Suprapubic skin (tissue), 4 donors: ENCODE measurements at regions not wholly inside any gene's neighbourhood (a gene's known extent, or its start where the extent isn't known, plus 50 kb on each side); places are given as distances from the start of the nearest gene placed in this dataset.

Experiments
- DNase-seq, 2 donors: peaks; one replicate each; pipeline ENCODE4 v3.0.0-alpha.2; 2019; ENCODE audit warnings: low spot score in 2 of 2
- H3K27ac ChIP-seq: fragments of 200-600 bp; sonication (generic); one replicate; pipeline ENCODE4 v1.5.1; 2019
- H3K27me3 ChIP-seq: fragments of 200-600 bp; sonication (generic); one replicate; pipeline ENCODE4 v1.5.1; 2019
- H3K36me3 ChIP-seq: fragments of 200-600 bp; sonication (generic); one replicate; pipeline ENCODE4 v1.5.1; 2019
- H3K4me1 ChIP-seq: fragments of 200-600 bp; sonication (generic); one replicate; pipeline ENCODE4 v1.5.1; 2019
- H3K4me3 ChIP-seq: fragments of 200-600 bp; sonication (generic); one replicate; pipeline ENCODE4 v1.5.1; 2019; ENCODE audit warnings: mild to moderate bottlenecking
- H3K9me3 ChIP-seq: fragments of 200-600 bp; sonication (generic); one replicate; pipeline ENCODE4 v1.5.1; 2019
- EP300 ChIP-seq: sonication (generic); formaldehyde crosslinking; IDR thresholded peaks from one replicate; pipeline ENCODE4 v1.6.1; 2017; ENCODE audit warnings: antibody characterized with exemption
- POLR2A ChIP-seq, 2 donors: fragments of 450-650 bp; IDR thresholded peaks; one replicate each; pipeline ENCODE4 v1.6.1; 2017; ENCODE audit warnings: antibody characterized with exemption in 2 of 2, mild to moderate bottlenecking in 2 of 2, moderate library complexity in 2 of 2
- POLR2AphosphoS5 ChIP-seq, 3 donors: sonication (generic); formaldehyde crosslinking; IDR thresholded peaks; one replicate each; pipeline ENCODE4 v1.6.1; 2017; ENCODE audit warnings: antibody characterized with exemption in 3 of 3
- WGBS: methylation state at CpG from one replicate; pipeline ENCODE4 v1.1.5; 2018; 5-methylcytosine and 5-hydroxymethylcytosine counted together
- TF ChIP-seq, protein P1 (sequence below), 2 donors: fragments of 200-600 bp in 1 of 2; fragments of 450-650 bp in 1 of 2; sonication (generic) in 1 of 2; IDR thresholded peaks; one replicate each; pipeline ENCODE4 v1.5.1; 2016 to 2019; ENCODE audit warnings: antibody characterized with exemption in 2 of 2, mild to moderate bottlenecking in 1 of 2, moderate library complexity in 1 of 2

DNA sequence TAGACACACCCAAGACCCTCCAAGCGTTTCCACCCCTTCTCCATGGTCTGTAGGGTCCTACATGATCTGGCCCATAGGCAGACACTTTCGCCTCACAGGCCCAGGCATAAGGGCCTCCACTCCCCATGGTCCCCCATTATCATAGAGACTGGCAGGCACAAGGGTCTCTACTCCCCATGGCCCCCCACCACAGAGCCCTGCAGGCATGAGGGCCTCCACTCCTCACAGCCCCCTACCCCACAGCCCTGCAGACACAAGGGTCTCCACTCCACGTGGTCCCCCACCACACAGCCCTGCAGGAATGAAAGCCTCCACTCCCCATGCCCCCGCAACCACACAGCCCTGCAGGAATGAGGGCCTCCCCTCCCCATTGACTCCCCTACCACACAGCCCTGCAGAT lies 159.7 kb upstream of the AGAP1 start:
- H3K4me1 ChIP-seq = no peaks in the 10 kb centered on the region
- peaks cover 7% of the 10 kb centered on the region for H3K27me3 ChIP-seq
- WGBS = 73% methylated on average over 4 of the region's 4 CpGs
- H3K9me3 ChIP-seq = no peaks in the 10 kb centered on the region
- H3K4me3 ChIP-seq = no peak overlapping the region
- TF ChIP-seq POLR2A (IDR thresholded peaks at IDR 0.05) = no peak
- TF ChIP-seq, protein P1, sequence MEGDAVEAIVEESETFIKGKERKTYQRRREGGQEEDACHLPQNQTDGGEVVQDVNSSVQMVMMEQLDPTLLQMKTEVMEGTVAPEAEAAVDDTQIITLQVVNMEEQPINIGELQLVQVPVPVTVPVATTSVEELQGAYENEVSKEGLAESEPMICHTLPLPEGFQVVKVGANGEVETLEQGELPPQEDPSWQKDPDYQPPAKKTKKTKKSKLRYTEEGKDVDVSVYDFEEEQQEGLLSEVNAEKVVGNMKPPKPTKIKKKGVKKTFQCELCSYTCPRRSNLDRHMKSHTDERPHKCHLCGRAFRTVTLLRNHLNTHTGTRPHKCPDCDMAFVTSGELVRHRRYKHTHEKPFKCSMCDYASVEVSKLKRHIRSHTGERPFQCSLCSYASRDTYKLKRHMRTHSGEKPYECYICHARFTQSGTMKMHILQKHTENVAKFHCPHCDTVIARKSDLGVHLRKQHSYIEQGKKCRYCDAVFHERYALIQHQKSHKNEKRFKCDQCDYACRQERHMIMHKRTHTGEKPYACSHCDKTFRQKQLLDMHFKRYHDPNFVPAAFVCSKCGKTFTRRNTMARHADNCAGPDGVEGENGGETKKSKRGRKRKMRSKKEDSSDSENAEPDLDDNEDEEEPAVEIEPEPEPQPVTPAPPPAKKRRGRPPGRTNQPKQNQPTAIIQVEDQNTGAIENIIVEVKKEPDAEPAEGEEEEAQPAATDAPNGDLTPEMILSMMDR (IDR thresholded peaks at IDR 0.05) = no peak
- TF ChIP-seq EP300 = no peak
- no peak for TF ChIP-seq POLR2AphosphoS5 (IDR thresholded peaks at IDR 0.05)
- no peak overlapping the region for H3K27ac ChIP-seq
- H3K36me3 ChIP-seq = no peaks in the 10 kb centered on the region
- no peak for DNase-seq

DNA sequence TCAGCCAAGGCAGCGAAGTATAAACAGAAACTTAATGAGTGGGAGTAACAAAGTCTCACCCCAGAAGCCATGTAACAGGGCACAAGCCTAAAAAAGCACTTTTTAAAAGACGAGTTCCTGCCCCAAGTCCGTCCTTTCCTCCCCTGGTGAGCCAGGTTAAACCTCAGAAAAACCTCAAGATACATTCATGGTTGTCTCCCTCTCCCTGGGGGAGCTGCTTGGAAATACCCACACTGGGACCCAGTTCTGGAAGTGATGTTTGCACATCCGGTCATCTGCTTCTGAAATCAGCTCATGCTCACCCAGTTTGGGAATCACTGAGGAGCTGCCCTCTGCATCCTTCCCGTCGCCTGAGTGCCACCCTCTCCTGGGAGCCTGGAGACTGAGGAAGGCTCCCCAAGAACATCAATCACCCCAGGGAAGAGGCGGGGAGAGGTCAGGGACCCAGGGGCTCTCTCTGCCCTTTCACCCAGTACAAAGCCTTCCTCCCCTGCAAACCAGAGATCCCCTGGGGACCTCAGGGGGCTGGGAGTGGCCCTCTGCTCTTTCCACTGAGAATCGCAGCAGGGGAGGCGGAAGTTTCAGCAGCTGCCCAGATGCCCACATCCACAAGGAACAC lies 150.6 kb upstream of the AGAP1 start:
- TF ChIP-seq, protein P1 (IDR thresholded peaks at IDR 0.05) = no peak
- TF ChIP-seq POLR2AphosphoS5 (IDR thresholded peaks at IDR 0.05) (no peak), EP300 (no peak), POLR2A (IDR thresholded peaks at IDR 0.05) (no peak)
- 85% methylated on average over 9 of the region's 9 CpGs for WGBS
- Histone ChIP-seq H3K4me1 (peaks cover 13% of the 10 kb centered on the region), H3K27me3 (no peaks in the 10 kb centered on the region), H3K36me3 (no peaks in the 10 kb centered on the region), H3K27ac (no peak overlapping the region), H3K9me3 (no peaks in the 10 kb centered on the region), H3K4me3 (no peak overlapping the region)
- no peak for DNase-seq

DNA sequence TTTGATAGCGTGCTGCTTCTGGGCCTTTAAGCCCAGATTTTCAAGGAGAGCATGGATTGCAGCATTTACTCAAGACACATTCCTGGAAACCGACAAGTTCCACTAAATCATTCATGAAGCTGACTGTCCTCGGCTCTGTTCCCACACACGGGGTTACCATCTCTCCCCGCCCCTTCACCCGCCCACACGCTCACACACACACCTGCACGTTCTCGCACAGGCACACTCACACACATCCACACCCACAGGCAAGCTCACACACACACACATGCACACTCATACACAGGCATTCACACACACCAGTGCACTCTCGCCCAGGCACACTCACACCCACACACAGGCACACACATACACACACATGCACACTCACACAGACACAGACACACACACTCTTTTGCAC lies 150.0 kb upstream of the AGAP1 start:
- TF ChIP-seq EP300 (no peak), POLR2A (IDR thresholded peaks at IDR 0.05) (no peak), POLR2AphosphoS5 (IDR thresholded peaks at IDR 0.05) (no peak)
- TF ChIP-seq, protein P1 (IDR thresholded peaks at IDR 0.05) = no peak
- H3K27ac ChIP-seq = no peak overlapping the region
- DNase-seq = no peak
- H3K4me3 ChIP-seq = no peak overlapping the region
- H3K4me1 ChIP-seq = peaks cover 13% of the 10 kb centered on the region
- 45% methylated on average over 10 of the region's 10 CpGs for WGBS
- H3K9me3 ChIP-seq = no peaks in the 10 kb centered on the region
- H3K36me3 ChIP-seq = no peaks in the 10 kb centered on the region
- no peaks in the 10 kb centered on the region for H3K27me3 ChIP-seq

DNA sequence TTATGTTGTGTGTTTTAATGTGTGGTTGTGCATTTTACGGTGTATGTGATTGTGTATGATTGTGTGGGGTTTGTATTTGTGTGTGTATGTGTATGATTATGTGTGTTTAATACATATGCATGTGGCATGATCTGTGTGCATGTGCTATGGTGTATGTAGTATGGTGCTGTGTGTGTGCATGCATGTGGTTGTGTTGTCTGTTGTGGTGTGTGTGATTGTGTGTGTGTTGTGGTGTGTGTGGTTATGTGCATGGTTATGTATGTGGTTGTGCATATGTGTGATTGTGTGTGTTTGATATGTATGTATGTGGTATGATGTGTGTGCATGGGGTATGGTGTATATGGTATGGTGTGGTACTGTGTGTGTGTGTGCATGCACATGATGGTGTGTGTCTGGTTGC lies 148.1 kb upstream of the AGAP1 start:
- H3K27me3 ChIP-seq = peaks cover 7% of the 10 kb centered on the region
- no peak for TF ChIP-seq POLR2A (IDR thresholded peaks at IDR 0.05)
- no peak for TF ChIP-seq POLR2AphosphoS5 (IDR thresholded peaks at IDR 0.05)
- TF ChIP-seq, protein P1 (IDR thresholded peaks at IDR 0.05) = no peak
- TF ChIP-seq EP300 = no peak
- no peak overlapping the region for H3K27ac ChIP-seq
- no peak overlapping the region for H3K4me3 ChIP-seq
- DNase-seq = no peak
- H3K9me3 ChIP-seq = no peaks in the 10 kb centered on the region
- peaks cover 13% of the 10 kb centered on the region for H3K4me1 ChIP-seq
- no peaks in the 10 kb centered on the region for H3K36me3 ChIP-seq
- WGBS = 94% methylated on average over 1 of the region's 1 CpG

DNA sequence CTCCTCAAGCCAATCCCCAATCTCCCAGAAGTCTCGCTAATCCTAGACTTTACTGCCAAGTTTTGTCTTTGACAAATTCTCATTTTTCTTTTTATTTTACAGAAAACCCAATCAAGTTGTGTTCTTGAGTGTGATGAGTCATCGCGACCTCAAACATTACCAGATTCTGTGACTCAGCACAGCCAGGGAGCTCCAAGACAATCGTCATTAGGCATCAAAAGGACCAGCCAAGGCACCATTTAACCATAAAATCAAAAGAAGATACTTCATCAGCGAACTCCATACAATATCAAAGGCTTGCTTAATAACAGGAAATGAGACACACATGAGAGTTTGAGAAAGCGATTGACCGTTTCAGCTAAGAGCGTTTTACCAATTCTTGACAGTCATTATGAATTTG lies 146.2 kb upstream of the AGAP1 start:
- Histone ChIP-seq H3K27ac (no peak overlapping the region), H3K9me3 (no peaks in the 10 kb centered on the region), H3K4me1 (peaks cover 13% of the 10 kb centered on the region), H3K4me3 (no peak overlapping the region), H3K27me3 (peaks cover 7% of the 10 kb centered on the region), H3K36me3 (no peaks in the 10 kb centered on the region)
- TF ChIP-seq POLR2AphosphoS5 (IDR thresholded peaks at IDR 0.05) (no peak), POLR2A (IDR thresholded peaks at IDR 0.05) (no peak), EP300 (no peak)
- TF ChIP-seq, protein P1 (IDR thresholded peaks at IDR 0.05) = no peak
- WGBS = 64% methylated on average over 8 of the region's 8 CpGs
- no peak for DNase-seq
